ENCODE measurements at regions not wholly inside any gene's neighbourhood (a gene's known extent, or its start where the extent isn't known, plus 50 kb on each side); places are given as distances from the start of the nearest gene placed in this dataset.

- Mint-ChIP-seq H3K27ac (ENCODE audit: unreplicated experiment) (no peak overlapping the region), H3K9me3 (ENCODE audit: unreplicated experiment) (no peaks in the 10 kb centered on the region), H3K36me3 (ENCODE audit: unreplicated experiment) (no peaks in the 10 kb centered on the region), H3K27me3 (ENCODE audit: unreplicated experiment) (no peaks in the 10 kb centered on the region), H3K4me3 (ENCODE audit: unreplicated experiment) (no peak overlapping the region), H3K4me1 (ENCODE audit: low read depth, unreplicated experiment) (peaks cover 1% of the 10 kb centered on the region)
- no peak for TF ChIP-seq CTCF (IDR thresholded peaks at IDR 0.05; ENCODE audit: partially characterized antibody, unreplicated experiment)
- DNase-seq: no peak
These were observed 440.7 kb downstream of the DMAC1 start for GRCh38 chr9:7358876-7359275.

GRCh38 chr9:7354704-7355103, 444.9 kb downstream of the DMAC1 start:
- Mint-ChIP-seq H3K36me3 (ENCODE audit: unreplicated experiment) (no peaks in the 10 kb centered on the region), H3K4me3 (ENCODE audit: unreplicated experiment) (no peak overlapping the region), H3K9me3 (ENCODE audit: unreplicated experiment) (no peaks in the 10 kb centered on the region), H3K27me3 (ENCODE audit: unreplicated experiment) (no peaks in the 10 kb centered on the region), H3K4me1 (ENCODE audit: low read depth, unreplicated experiment) (no peaks in the 10 kb centered on the region), H3K27ac (ENCODE audit: unreplicated experiment) (no peak overlapping the region)
- TF ChIP-seq CTCF (IDR thresholded peaks at IDR 0.05; ENCODE audit: partially characterized antibody, unreplicated experiment): no peak
- DNase-seq: no peak

- Mint-ChIP-seq H3K4me3 (ENCODE audit: unreplicated experiment) (no peak overlapping the region), H3K4me1 (ENCODE audit: low read depth, unreplicated experiment) (no peaks in the 10 kb centered on the region), H3K9me3 (ENCODE audit: unreplicated experiment) (peaks cover 3% of the 10 kb centered on the region), H3K27ac (ENCODE audit: unreplicated experiment) (no peak overlapping the region), H3K36me3 (ENCODE audit: unreplicated experiment) (peaks cover 3% of the 10 kb centered on the region), H3K27me3 (ENCODE audit: unreplicated experiment) (no peaks in the 10 kb centered on the region)
- TF ChIP-seq CTCF (IDR thresholded peaks at IDR 0.05; ENCODE audit: partially characterized antibody, unreplicated experiment): no peak
- no peak for DNase-seq
These were observed 450.9 kb downstream of the DMAC1 start for GRCh38 chr9:7348692-7349091.

- Mint-ChIP-seq H3K4me1 (ENCODE audit: low read depth, unreplicated experiment) (no peaks in the 10 kb centered on the region), H3K4me3 (ENCODE audit: unreplicated experiment) (no peak overlapping the region), H3K27me3 (ENCODE audit: unreplicated experiment) (no peaks in the 10 kb centered on the region), H3K27ac (ENCODE audit: unreplicated experiment) (no peak overlapping the region), H3K36me3 (ENCODE audit: unreplicated experiment) (peaks cover 3% of the 10 kb centered on the region), H3K9me3 (ENCODE audit: unreplicated experiment) (peaks cover 3% of the 10 kb centered on the region)
- DNase-seq: no peak
- TF ChIP-seq CTCF (IDR thresholded peaks at IDR 0.05; ENCODE audit: partially characterized antibody, unreplicated experiment): no peak
These were observed 452.0 kb downstream of the DMAC1 start for GRCh38 chr9:7347556-7347955.

- H3K4me3 Mint-ChIP-seq (ENCODE audit: unreplicated experiment): no peak overlapping the region
- TF ChIP-seq CTCF (IDR thresholded peaks at IDR 0.05; ENCODE audit: partially characterized antibody, unreplicated experiment): no peak
- H3K27me3 Mint-ChIP-seq (ENCODE audit: unreplicated experiment): no peaks in the 10 kb centered on the region
- peaks cover 3% of the 10 kb centered on the region for H3K36me3 Mint-ChIP-seq (ENCODE audit: unreplicated experiment)
- H3K9me3 Mint-ChIP-seq (ENCODE audit: unreplicated experiment): peaks cover 4% of the 10 kb centered on the region
- H3K27ac Mint-ChIP-seq (ENCODE audit: unreplicated experiment): no peak overlapping the region
- DNase-seq: no peak
- H3K4me1 Mint-ChIP-seq (ENCODE audit: low read depth, unreplicated experiment): no peaks in the 10 kb centered on the region
These were observed 453.4 kb downstream of the DMAC1 start for GRCh38 chr9:7346144-7346543.

Measured in glutamatergic neuron (in vitro differentiated cells).